GM12878 (cell line): ENCODE measurements at regions not wholly inside any gene's neighbourhood (a gene's known extent, or its start where the extent isn't known, plus 50 kb on each side); places are given as distances from the start of the nearest gene placed in this dataset.

Experiments used
- ATAC-seq: fragments of 200-7000 bp; cut with Tn5 transposase; 3 replicates; pipeline ENCODE4 v1.9.1; 2020; ENCODE audit warnings: mild to moderate bottlenecking, moderate library complexity
- BruUV-seq: library from RNA; stranded (reverse); fragments of 400-500 nt; replicated peaks from 2 replicates; lab custom pipeline; 2021; lab: Mats Ljungman, UMichigan
- CTCF ChIA-PET: fragments of 300-600 bp; sonication (Branson Sonifier 250); formaldehyde crosslinking; extraction: SDS; loops from one replicate; lab custom pipeline; 2021; ENCODE audit warnings: inconsistent platforms; lab: Yijun Ruan, JAX
- POLR2A ChIA-PET: fragments of 350-600 bp; formaldehyde crosslinking; extraction: SDS; loops from one replicate; lab custom pipeline; 2021; ENCODE audit warnings: inconsistent platforms; lab: Charles Lee
- RAD21 ChIA-PET: fragments of 300-600 bp; sonication (Branson Sonifier 250); formaldehyde crosslinking; loops from one replicate; lab custom pipeline; 2023; ENCODE audit warnings: antibody characterized with exemption; ENCODE audit not compliant: unreplicated experiment; lab: Charles Lee
- SMC1A ChIA-PET: fragments of 300-600 bp; sonication (Branson Sonifier 250); formaldehyde crosslinking; loops from one replicate; lab custom pipeline; 2023; ENCODE audit not compliant: unreplicated experiment, uncharacterized antibody; lab: Charles Lee
- DNase-seq: peaks from one replicate; pipeline ENCODE4 v3.0.0-alpha.2; 2011; ENCODE audit warnings: low read depth, low spot score
- FAIRE-seq: peaks from 3 replicates; lab custom pipeline; 2011; peaks lifted over from hg19 to GRCh38; lab: Jason Lieb, UNC
- H2AFZ ChIP-seq: 2 replicates; pipeline ENCODE4 v1.6.0; 2011; ENCODE audit warnings: low read depth, low read length, control low read depth; ENCODE audit not compliant: control insufficient read depth
- H3K27ac ChIP-seq: 2 replicates; pipeline ENCODE4 v1.5.1; 2011; ENCODE audit warnings: control low read depth; ENCODE audit not compliant: control insufficient read depth, insufficient read depth
- H3K27me3 ChIP-seq, 2 experiments: replicated peaks in 1 of 2; 2 replicates each; pipeline versions ENCODE4 v1.6.0 to v1.6.1; 2011; ENCODE audit warnings: low read length in 1 of 2; ENCODE audit not compliant: control insufficient read depth in 2 of 2, insufficient read depth in 2 of 2
- H3K36me3 ChIP-seq, 2 experiments: 2 replicates each; pipeline ENCODE4 v1.5.1; 2011; ENCODE audit warnings: low read length in 1 of 2; ENCODE audit not compliant: control insufficient read depth in 2 of 2, insufficient read depth in 2 of 2
- H3K4me1 ChIP-seq: 2 replicates; pipeline ENCODE4 v1.6.1; 2011; ENCODE audit warnings: mild to moderate bottlenecking, low read length, moderate library complexity, mixed read lengths; ENCODE audit not compliant: control insufficient read depth, insufficient read depth
- H3K4me2 ChIP-seq: 2 replicates; pipeline ENCODE4 v1.6.0; 2011; ENCODE audit warnings: control low read depth; ENCODE audit not compliant: control insufficient read depth, insufficient read depth
- H3K4me3 ChIP-seq: fragments of 200-600 bp; sonication (generic); 2 replicates; pipeline ENCODE4 v1.5.1; 2016
- H3K79me2 ChIP-seq: 2 replicates; pipeline ENCODE4 v1.6.0; 2011; ENCODE audit warnings: low read length; ENCODE audit not compliant: control insufficient read depth, insufficient read depth
- H3K9ac ChIP-seq: 2 replicates; pipeline ENCODE4 v1.8.0; 2011; ENCODE audit warnings: low read length, control low read depth, mixed read lengths; ENCODE audit not compliant: control insufficient read depth, insufficient read depth
- H3K9me3 ChIP-seq: replicated peaks from 3 replicates; pipeline ENCODE4 v1.5.1; 2011; ENCODE audit warnings: mild to moderate bottlenecking, low read length; ENCODE audit not compliant: control insufficient read depth, insufficient read depth
- H4K20me1 ChIP-seq: 2 replicates; pipeline ENCODE4 v1.6.0; 2011; ENCODE audit not compliant: control insufficient read depth, insufficient read depth
- ASH2L ChIP-seq: fragments of 300-600, 200-600 bp; sonication (generic); IDR thresholded peaks from 2 replicates; pipeline ENCODE4 v1.6.1; 2017; ENCODE audit warnings: low read depth, mild to moderate bottlenecking, borderline replicate concordance
- BRCA1 ChIP-seq: IDR thresholded peaks from 2 replicates; pipeline ENCODE4 v1.6.1; 2011; ENCODE audit warnings: low read depth, low read length, improper control_type of control experiment
- E2F4 ChIP-seq: IDR thresholded peaks from 2 replicates; pipeline ENCODE4 v1.6.1; 2012; ENCODE audit warnings: low read depth, low read length, improper control_type of control experiment
- EZH2 ChIP-seq: IDR thresholded peaks from 2 replicates; pipeline ENCODE4 v1.6.1; 2012; ENCODE audit warnings: low read depth, mild to moderate bottlenecking, control low read depth, inconsistent platforms, low read length, borderline replicate concordance; ENCODE audit not compliant: control insufficient read depth
- JUND ChIP-seq: IDR thresholded peaks from 2 replicates; pipeline ENCODE4 v1.6.1; 2012; ENCODE audit warnings: low read depth, mild to moderate bottlenecking, low read length, improper control_type of control experiment, moderate library complexity
- NR2C1 ChIP-seq: fragments of 450-650 bp; IDR thresholded peaks from 2 replicates; pipeline ENCODE4 v1.6.1; 2017; ENCODE audit warnings: antibody characterized with exemption, mild to moderate bottlenecking, moderate library complexity
- NR2C2 ChIP-seq: IDR thresholded peaks from 2 replicates; pipeline ENCODE4 v1.6.1; 2011; ENCODE audit warnings: borderline replicate concordance, low read depth; ENCODE audit not compliant: control insufficient read depth, insufficient read length
- NR2F1 ChIP-seq: fragments of 450-650 bp; conservative IDR thresholded peaks from 2 replicates; pipeline ENCODE4 v1.6.1; 2017; ENCODE audit warnings: mild to moderate bottlenecking
- PAX5 ChIP-seq: IDR thresholded peaks from 2 replicates; pipeline ENCODE4 v1.6.1; 2011; ENCODE audit warnings: low read depth, low read length, borderline replicate concordance
- RELB ChIP-seq: fragments of 450-650 bp; IDR thresholded peaks from 2 replicates; pipeline ENCODE4 v1.6.1; 2017; ENCODE audit warnings: low read depth, mild to moderate bottlenecking, moderate library complexity
- REST ChIP-seq: IDR thresholded peaks from 2 replicates; pipeline ENCODE4 v1.6.1; 2012; ENCODE audit warnings: mild to moderate bottlenecking, low read depth, low read length
- WGBS: methylation state at CpG from one replicate; pipeline ENCODE4 v1.1.6; 2016; ENCODE audit warnings: low lambda C conversion rate; ENCODE audit not compliant: insufficient replicate concordance, insufficient coverage; ENCODE audit errors: missing lambda C conversion rate; 5-methylcytosine and 5-hydroxymethylcytosine counted together
- in situ Hi-C: fragments of 300-500 bp; cut with MboI; formaldehyde crosslinking; loops from 9 replicates; pipeline ENCODE4 v1.14.3; 2018; ENCODE audit warnings: mixed read lengths
- intact Hi-C: fragments of 100-400 bp; cut with micrococcal nuclease; formaldehyde crosslinking; loops from one replicate; pipeline ENCODE4 v1.14.2; 2022; ENCODE audit not compliant: unreplicated experiment

GRCh38 chr4:138311771-138312535, 69.8 kb upstream of the SLC7A11 start (continued):
- TF ChIP-seq EZH2 = no peak
- TF ChIP-seq NR2C2 = no peak
- no peak for TF ChIP-seq REST
- TF ChIP-seq PAX5 = no peak

GRCh38 chr4:138310991-138311390, 68.8 kb upstream of the SLC7A11 start:
- Histone ChIP-seq H3K27ac (no peak overlapping the region), H3K27me3 (no peaks in the 10 kb centered on the region), H3K4me2 (no peak overlapping the region), H2AFZ (no peak overlapping the region), H3K9ac (no peak overlapping the region), H4K20me1 (no peaks in the 10 kb centered on the region), H3K79me2 (no peaks in the 10 kb centered on the region), H3K36me3 (no peaks in the 10 kb centered on the region), H3K4me3 (no peak overlapping the region), H3K9me3 (no peaks in the 10 kb centered on the region; the same call in 2 of the 3 replicates), H3K4me1 (no peaks in the 10 kb centered on the region)
- ChIA-PET POLR2A (no interaction called here), SMC1A (interaction anchor here (0.8 kb wide), 1 partner anchor 12 kb away, joined by 3 read pairs; no protein-coding TSS in a partner anchor), RAD21 (no interaction called here), CTCF (interaction anchor here (1.3 kb wide), 1 partner anchor 10 kb away, joined by 4 read pairs; no protein-coding TSS in a partner anchor)
- DNase-seq (no peak), ATAC-seq (no peak), FAIRE-seq (no peak)
- intact Hi-C loops (no loop called here), in situ Hi-C loops (no loop called here)
- BruUV-seq = no TSS peak
- 6% methylated on average over 1 of the region's 1 CpG for WGBS
- TF ChIP-seq NR2C1 (no peak), NR2F1 (no peak), JUND (no peak), RELB (no peak), BRCA1 (no peak), REST (no peak), E2F4 (no peak), ASH2L (no peak)
